SW 1271 (cell line): ENCODE measurements at regions not wholly inside any gene's neighbourhood (a gene's known extent, or its start where the extent isn't known, plus 50 kb on each side); places are given as distances from the start of the nearest gene placed in this dataset.
A peak's percentile ranks its signal among the peaks of the same experiment; 100 is the strongest.
"Not testable (repeated sequence)": the region's sequence is repeated elsewhere in the genome, so short reads cannot be mapped to it uniquely, and the experiment has no call there.

Experiments
- DNase-seq, 2 experiments: peaks; one replicate each; lab custom pipeline; 2025; lab: John Stamatoyannopoulos, UW

DNA sequence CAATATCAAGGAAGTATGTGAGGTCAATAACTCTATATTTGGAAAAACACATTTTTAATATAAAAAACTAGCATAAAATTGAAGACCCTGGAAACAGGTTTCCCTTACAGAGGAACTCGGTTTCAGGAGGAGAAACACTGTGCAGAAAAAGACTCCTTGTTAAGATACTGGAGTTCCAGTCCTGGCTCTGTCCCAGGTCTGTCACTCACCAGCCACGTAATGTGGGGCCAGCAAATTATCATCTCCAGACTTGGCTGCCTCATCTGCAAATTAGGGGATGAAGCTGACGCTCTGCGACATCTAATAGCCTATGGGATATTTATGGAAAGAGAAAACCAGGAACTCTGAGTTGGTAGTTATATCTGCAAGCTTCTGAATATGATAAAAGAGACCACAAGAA is 702.7 kb downstream of the EPHA7 start:
- no peak for DNase-seq

DNA sequence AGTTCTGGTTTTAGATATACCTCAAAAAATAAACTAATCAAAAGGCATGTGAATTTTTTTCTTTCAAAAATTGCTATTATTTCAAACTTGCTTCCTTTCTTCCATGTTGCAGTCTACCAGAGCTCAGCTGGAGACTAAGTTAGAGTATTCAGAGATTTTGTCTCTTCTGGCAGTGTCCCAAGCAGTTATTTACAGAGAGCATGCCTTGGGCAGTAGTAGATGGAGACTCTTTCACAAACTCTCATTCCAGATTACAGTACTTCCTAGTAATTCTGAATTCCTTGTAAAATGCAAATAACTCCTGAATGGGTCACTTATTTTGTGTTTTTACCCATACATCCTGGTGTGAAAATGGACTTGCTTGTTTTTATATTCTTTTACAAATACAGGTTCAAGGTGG is 703.4 kb downstream of the EPHA7 start:
- no peak for DNase-seq

DNA sequence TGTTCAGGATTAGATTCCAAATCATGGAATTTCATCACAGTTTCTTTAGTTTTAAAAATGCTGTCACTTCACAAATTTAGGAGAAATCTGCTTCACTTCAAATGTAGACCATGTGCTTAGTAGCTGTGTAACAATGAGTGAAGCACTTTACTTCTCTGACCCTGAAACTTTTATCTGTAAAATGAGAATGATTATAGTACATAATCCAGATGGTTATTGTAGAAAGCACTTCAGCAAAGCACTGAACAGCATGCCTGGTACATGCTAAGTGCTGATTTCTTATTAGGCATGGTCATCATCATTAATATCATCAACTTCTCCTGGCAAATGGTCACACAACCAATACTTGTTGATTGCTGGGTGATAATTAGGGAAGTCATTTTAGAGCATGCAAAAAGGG is 705.0 kb downstream of the EPHA7 start:
- no peak for DNase-seq

DNA sequence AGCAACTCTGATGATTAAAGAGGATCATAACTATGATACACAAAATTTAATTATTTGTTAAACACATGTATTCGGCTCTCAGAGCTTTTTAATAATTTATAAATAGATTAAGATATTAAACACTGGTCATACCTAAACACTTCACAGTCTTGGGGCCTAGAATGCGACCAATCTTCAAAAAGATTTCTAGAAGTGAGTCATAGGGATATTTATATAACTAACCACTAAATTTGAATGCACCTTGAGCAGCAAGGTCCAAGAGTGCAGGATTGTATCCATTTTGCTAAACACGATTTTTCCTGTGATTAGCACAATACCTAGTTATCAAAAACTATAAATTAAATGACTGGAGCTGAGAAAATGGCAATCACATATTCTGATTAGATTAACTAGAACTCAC is 709.3 kb downstream of the EPHA7 start:
- no peak for DNase-seq

DNA sequence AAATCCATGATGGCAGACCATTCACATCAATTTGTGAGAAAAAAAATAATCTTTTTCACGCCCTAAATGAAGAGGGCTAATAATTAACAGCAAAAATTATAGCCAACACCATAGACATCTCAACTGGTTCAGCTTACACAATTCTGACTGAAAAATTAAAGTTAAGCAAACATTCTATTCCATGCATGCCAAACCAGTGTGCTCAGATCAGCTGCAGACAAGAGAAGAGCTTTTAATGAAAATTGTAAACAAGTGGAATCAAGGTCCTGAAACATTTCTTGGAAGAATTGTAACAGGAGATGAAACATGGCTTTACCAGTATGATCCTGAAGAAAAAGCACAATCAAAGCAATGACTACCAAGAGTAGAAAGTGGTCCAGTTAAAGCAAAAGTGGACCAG is 710.4 kb downstream of the EPHA7 start:
- no peak for DNase-seq

DNA sequence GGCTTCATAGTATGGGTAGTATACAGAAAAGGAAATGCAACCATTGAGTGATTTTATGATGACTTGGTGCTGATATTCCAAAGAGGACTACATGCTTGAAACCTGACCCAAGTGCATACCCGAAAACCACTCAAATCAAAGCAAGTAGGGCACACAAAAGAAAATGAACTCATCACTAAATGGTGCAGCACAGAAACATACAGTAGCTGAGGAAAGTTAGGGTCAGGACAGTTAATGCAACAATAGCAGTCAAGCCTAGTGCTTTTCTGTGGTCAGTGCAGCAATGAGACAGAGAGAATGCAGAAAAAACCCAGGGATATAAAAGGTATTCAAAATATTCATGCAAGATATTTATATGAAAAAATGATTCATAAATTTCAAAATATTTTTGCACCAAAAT is 711.1 kb downstream of the EPHA7 start:
- DNase-seq: no peak

DNA sequence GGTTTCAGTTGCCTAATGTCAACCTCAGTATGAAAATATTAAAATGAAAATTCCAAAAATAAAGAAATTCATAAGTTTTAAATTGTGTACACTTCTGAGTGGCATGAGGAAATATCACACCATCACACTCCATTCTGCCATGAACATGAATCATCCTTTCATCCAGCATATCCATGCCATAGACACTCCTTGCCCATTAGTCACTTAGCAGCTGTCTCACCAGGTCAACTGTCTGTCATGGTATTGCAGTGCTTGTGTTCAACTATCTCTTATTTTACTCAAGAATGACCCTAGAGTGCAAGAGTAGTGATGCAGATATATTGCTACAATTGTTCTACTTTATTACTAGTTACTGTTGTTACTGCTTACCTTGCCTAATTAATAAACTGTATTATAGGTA is 712.4 kb downstream of the EPHA7 start:
- no peak for DNase-seq

DNA sequence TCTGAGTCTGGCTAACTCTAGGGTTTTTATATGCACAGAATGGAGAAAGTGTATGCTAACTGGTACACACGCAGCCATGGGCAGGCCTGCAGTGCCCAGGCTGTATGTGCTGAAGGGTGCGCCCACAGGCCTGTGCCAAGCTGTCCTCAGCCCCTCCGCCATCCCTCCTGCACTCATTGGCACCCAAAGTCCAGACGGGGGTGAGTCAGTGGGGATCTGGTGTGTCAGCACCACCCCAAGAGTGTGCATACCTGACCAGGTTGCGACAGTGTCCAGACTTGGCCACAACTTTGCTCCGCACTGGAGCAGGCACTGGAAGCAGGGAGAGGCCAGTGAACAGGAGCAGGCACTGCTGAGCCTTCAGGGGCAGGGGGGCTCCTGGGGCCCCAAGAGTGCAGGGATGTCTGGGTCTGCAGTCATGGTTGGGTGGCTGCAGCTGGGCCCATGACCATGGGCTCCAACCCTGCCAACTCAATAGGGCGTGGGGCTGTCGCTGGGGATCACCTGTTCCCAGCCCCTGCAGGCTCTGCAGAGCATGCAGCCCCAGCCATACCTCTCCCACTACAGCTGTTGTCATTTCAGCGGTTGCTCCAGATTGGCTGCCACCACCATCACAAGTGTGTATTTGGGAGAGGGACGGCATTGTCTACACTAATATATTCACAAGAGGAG is 717.8 kb downstream of the EPHA7 start:
- no peak for DNase-seq

DNA sequence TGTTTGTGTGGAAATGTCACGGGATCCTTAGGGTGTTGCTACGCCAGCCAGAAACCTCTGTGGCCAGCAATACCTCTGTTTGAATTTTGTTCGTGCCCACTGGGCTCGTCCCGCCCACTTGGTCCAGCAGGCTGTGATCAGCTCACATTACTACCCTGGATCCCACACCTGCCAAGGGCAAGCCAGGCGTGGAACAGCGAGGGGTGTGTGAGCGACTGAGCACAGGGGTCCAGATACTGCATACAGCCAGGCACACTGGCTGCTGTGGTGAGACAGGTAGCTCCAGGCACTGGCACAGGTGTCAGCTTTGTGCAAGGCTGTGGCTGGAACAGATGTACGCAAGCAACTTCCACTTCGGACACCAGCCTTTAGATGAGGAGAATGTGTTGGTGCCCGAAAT is 718.9 kb downstream of the EPHA7 start:
- no peak for DNase-seq

DNA sequence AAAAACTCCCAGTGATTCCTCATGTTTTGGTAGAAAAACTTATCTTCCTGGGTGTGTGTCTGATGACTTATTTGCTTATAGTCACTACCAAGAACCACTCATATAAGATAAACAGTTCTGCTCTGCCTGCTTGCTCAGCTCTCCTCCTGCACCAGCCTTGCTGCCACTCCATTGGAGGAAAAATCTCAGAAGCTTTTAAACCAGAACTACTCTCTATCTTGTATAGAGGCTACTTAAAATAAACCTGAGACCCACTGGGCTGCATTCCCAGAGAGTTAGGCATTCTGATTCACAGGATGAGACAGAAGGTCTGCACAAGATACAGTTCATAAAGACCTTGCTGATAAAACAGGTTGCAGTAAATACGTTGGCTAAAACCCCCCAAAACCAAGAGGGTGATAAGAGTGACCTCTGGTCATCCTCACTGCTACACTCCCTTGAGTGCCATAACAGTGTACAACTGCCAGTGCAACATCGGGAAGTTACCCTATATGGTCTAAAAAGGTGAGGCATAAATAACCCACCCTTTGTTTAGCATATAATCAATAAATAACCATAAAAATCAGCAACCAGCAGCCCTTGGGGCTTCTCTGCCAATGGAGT is 728.3 kb downstream of the EPHA7 start:
- no peak for DNase-seq

DNA sequence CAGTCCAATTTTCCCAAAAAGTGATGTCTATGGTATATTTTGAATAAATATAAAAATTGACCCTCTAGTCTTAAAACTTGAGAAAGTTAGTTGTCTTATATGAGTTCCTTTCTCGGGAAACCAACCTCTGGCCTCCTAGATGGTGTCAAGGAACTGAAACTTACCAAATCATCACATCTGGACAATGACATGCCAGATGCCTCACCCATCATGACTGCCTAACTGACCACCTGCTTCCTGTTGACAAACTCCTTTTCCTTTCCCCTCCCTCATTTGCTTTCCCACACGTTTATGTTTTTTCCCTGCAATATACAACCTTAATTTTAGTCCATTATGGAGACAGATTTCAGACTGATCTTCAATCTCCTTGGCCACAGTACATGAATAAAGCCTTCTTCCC is 731.0 kb downstream of the EPHA7 start:
- DNase-seq: no peak

DNA sequence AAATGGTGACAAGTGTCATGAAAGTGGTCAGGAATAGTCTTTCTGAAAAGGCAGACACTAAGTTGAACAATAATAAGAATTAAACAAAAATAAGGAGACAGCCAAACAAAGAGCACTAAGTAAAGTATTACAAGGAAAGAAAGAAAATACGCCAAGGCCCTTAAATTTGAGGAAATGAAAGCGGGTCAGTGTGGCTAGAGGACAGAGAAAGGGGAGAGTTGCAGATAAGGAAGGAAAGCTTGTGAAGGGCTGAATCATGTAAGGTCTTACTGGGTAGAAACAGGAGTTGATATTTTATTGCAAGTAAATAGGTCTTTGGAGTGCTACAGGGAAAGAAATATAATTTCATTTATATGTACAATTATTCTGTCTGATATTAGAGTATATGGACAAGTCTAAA is 732.1 kb downstream of the EPHA7 start:
- no peak for DNase-seq

DNA sequence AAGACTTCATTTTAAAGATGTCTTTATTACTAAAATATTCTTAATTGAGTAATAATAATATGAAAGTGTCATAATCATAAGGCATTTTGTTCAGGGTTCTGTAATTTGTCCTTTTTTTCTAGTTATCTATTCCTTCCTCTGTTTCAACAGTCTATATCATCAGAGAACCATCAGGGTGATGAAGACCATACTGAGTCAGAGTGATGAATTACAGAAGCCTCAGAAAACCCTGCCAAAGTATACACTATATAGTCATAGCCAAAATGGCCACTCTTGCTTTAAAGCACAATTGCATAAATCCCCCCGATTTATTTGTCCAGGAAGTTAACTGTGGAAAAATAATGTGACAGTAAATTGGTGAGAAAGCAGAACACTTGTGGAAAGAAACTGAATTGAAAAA is 735.0 kb downstream of the EPHA7 start:
- DNase-seq: no peak

DNA sequence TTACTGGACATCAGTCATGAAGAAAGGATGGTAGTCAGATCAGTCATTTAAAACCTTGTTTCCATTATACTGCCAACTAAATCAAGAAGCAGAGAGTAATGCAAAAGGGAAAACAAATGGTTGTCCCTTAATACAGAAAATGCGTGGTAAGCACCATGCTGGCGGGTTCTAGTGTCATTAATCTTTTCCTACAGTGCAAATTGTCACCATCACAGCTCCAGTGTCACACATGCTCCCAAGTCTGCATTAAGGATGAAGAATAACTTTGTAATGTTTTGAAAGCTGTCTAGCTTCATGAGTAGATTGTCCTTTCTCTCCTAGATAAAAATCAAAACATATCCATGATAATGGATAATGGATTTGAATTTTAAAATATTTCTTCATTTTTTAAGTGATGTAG is 735.6 kb downstream of the EPHA7 start:
- no peak for DNase-seq

DNA sequence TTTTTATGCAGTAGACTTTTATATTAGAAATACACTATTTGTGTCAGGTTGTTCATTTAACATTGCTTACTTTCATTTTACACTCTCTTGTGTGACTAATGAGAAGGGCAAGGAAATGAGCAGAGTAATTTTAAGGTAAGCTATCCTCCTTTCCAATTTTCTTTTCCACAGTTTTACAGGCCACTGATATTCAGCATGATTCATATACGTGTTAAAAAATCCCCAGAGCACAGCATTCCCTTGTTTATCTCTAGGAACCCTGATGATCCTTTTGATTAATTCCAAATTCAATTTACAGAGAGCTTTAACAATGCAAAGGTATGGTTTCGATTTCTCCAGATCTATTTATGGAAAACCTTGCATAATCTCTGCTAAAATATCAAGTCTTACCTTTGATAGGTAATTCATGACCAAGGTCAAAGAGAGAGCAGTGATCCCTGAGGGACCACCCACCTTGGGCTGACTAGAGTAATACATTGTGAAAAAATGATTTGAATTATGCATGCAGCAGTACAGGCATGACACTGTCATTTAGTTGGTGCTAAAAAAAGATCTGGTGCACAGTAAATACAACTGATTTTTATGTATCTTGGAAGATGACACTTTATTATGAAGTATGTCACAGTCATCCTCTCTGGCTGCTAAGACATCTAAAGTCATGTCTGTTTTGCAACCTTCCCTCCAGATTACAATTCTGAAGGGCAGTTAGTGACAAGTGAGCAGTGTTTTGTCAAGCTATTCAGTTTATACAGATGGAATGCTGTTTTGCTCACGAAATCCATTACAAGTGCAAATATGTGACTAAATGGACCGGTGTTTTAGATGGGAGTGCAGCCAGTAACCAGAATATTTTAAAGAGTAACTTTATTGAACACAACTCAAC is 736.6 kb downstream of the EPHA7 start:
- DNase-seq: no peak

DNA sequence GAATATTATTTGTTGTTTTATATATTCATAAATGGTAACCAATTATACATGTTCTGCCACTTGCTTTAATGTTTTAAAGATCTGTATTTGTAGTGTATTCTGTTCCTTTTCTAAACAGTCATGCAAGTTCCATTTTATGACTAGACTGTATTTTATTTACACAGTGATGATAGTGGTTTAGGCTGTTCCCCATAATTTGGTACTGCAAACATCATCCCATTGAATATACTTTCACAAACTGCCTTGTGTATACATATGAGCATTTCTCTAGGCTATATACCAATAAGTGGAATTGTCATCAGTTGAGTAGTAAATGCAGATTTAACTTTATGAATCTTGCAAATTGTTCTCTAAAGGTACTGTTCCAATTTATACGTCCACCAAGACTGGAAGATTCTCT is 738.0 kb downstream of the EPHA7 start:
- no peak for DNase-seq

DNA sequence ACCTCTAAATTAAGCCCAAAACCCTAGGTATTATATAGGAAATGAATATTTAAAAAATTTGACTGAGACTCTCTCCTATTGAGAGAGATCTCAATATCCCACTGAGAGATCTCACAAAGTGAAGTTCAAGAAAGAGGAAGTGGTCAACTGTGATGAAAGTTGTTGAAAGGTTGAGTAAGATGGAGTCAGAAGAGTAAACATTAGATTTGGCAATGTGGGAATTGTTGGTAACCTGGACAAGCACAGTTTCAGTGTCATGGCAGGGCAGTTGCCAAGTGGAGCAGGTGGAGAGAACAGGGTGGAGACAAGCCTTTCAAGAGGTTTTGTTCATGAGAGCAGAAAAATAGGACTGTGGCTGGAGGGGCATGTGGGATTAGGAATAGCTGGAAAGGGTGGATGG is 747.9 kb downstream of the EPHA7 start:
- DNase-seq: not testable (repeated sequence)

DNA sequence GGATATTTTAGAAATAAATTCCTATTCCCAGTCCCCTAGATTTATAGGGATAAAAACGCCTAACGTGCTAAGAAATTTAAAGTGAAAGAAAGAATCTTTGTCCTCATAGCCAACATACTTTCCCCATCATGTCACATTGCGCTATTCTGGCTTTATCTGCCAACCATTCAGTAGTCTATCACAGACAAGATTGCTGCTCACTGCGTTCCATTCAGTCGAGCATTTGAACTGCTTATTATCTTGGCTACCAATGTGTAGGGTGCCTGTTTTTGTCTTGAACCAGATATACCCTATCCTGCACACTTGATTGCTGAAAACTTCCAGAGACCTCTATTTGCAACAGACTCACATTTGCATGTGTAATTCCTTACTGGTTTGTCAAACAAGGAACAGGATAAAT is 751.5 kb downstream of the EPHA7 start:
- no peak for DNase-seq

DNA sequence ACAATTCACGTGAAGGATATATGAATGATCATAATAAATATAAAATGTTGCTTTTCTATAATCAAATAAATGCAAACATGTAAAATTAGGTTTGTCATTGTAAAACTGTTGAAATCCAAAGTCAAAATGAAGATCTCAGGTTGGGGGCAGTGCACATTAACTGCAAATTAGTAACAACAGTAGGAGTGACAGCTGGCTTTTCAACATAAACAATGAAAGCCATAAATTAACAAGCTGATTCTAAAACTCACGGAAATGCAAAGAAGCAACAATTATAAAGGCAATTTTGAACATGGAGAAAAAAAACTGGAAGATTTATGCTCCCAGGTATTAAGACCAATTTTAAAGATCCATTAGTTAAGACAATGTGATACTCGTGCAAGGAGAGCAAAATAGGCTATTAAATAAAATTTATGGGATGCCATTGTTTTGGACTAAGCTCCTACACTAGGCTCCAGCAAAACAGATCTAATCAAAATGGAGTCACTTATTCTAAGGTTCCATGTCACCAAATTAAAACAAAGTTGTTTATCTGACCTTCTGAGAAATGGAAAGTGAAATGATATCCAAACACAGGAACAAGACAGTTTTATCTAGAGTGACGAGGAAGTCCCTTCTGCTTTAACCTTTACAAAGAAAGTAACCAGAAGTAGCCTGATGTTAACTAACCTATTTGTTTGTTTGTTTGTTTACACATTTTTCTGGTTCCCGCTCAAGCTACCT is 770.8 kb downstream of the EPHA7 start:
- DNase-seq: no peak

DNA sequence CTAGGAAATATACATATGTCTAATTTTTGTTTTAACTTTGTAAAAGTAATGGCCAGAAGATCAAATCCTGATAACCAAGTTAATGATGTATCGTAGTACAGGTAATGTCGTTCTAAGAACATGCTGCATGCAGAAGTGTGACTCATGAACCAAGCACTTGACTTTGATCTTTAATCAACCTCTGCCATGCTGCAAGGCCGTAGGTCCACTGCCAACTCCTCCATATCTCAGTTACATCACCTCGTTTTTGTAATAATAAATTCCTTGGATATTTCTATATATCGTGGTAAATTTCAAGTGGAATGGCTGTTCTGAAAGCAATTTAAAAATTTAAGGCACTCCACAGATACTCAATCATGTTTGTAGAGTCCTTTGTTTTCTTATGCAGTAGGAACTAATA is 771.7 kb downstream of the EPHA7 start:
- DNase-seq: no peak

DNA sequence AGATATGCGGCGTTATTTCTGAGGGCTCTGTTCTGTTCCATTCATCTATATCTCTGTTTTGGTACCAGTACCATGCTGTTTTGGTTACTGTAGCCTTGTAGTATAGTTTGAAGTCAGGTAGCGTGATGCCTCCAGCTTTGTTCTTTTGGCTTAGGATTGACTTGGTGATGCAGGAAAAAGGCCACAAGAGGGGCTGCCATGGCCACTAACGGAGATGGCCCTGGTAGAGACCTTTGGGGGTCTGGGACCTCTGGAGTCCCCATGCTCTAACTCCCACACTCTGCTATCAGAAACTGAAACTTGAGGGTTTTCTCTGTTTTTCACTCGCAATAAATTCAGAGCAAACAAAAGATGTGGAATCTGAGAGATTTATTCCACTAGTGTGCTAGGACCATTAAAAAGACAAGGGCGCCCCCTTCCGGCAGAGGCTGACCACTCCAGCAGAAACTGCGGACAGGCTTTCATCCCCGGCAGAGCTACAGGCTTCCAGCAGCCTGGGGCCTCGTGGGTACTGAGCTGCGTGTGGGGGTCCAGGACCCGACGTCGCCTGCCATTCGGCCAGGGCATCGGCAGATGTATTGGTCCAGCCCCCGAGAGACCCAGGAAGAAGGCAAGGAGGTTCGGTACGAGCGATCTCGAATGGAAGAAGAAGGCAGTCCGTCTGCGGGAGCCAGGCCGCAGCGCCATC is 775.1 kb downstream of the EPHA7 start:
- peak in 1 of 2 experiments; percentile 21 for DNase-seq

DNA sequence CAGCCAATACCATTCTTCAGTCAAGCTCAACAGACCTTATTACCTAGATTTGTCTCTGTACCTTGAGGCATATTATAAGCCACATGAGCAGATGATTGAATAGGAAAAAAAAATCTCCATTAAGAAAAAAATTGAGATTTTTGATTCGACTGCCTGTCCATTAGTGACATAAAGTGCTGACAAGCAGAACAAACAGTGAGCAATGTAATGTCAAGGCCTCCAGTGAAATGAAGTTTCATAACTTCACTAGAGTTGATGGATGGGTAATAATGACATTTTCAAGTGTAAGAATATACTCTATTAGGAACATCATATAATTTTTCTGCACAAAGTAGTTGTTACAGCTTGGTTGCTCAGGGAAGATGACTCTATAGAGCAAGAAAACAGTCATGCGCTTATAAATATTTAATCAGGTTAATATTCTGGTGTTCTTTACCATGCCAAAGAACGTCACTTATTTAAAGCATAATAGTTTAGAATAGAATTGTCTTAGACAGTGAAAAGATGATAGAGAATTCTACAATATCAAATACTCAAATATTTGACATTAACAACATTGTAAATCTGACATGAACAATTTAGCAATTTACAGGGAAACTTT is 783.7 kb downstream of the EPHA7 start:
- DNase-seq: no peak
